MM.1S (cell line): ENCODE measurements at regions not wholly inside any gene's neighbourhood (a gene's known extent, or its start where the extent isn't known, plus 50 kb on each side); places are given as distances from the start of the nearest gene placed in this dataset.

Source experiments
- EZH2 ChIP-seq: fragments of 300-600 bp; sonication (generic); optimal IDR thresholded peaks from 2 replicates; pipeline ENCODE3; 2017; ENCODE audit warnings: low read depth, mild to moderate bottlenecking, antibody characterized with exemption, low read length, mixed read lengths
- EZH2phosphoT487 ChIP-seq: fragments of 300-600 bp; sonication (generic); IDR thresholded peaks from 2 replicates; pipeline ENCODE4 v1.6.1; 2018; ENCODE audit warnings: antibody characterized with exemption, low read length
- TF ChIP-seq, protein P1 (sequence below): fragments of 300-600 bp; sonication (generic); IDR thresholded peaks from 2 replicates; pipeline ENCODE4 v1.5.1; 2016; ENCODE audit warnings: antibody characterized with exemption, low read length, mixed read lengths

DNA sequence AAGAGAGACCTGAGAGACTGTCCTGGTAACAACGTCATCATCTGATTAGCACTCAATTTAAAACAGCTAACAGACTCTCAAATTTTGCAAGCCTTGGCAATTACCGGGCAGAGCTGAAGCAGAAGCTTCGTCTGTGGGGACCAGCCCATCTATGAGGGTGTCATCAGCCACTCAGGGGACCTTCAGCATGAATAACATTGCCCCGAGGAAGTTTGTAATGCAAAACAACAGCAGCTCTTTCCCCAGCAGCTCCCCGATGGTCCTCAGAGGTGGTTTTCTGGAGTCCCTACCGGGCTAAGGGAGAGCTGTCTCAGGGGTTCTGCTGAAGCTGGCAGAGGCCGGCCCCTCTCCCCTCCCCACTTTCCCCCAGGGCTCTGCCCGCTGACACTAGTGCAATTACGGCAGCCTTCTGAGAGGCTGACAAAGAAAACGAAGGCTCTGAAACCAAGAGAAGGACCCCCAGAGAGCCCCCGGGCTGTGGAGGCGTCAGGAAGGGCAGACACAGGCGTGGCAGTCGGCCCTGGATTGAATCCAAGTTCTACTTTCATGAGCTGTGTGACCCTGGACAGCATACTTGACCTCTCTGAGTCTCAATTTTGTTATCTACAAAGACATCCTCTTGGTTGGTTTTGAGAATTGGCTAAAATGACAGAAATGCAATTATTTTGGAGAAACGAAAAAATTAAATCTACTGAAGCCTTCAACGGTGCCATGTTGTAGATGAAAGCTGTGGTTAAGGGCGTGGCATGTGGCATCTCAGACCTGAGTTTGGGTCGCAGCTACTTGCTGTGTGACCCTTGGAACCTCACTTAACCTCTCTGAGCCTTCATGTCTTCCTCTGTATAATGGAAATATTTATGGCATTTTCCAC lies 102.1 kb upstream of the TLE3 start:
- TF ChIP-seq, protein P1, sequence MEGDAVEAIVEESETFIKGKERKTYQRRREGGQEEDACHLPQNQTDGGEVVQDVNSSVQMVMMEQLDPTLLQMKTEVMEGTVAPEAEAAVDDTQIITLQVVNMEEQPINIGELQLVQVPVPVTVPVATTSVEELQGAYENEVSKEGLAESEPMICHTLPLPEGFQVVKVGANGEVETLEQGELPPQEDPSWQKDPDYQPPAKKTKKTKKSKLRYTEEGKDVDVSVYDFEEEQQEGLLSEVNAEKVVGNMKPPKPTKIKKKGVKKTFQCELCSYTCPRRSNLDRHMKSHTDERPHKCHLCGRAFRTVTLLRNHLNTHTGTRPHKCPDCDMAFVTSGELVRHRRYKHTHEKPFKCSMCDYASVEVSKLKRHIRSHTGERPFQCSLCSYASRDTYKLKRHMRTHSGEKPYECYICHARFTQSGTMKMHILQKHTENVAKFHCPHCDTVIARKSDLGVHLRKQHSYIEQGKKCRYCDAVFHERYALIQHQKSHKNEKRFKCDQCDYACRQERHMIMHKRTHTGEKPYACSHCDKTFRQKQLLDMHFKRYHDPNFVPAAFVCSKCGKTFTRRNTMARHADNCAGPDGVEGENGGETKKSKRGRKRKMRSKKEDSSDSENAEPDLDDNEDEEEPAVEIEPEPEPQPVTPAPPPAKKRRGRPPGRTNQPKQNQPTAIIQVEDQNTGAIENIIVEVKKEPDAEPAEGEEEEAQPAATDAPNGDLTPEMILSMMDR: no peak
- no peak for TF ChIP-seq EZH2
- no peak for TF ChIP-seq EZH2phosphoT487
